Endothelial cell of umbilical vein (primary cell): ENCODE measurements at regions not wholly inside any gene's neighbourhood (a gene's known extent, or its start where the extent isn't known, plus 50 kb on each side); places are given as distances from the start of the nearest gene placed in this dataset.

Source experiments
- BruUV-seq: library from RNA; stranded (reverse); fragments of 400-500 nt; replicated peaks from 2 replicates; lab custom pipeline; 2021; lab: Mats Ljungman, UMichigan
- CTCF ChIA-PET: fragments of 300-600, 350-600 bp; sonication (Branson Sonifier 250); formaldehyde crosslinking; loops from one replicate; lab custom pipeline; 2021; ENCODE audit warnings: antibody characterized with exemption, inconsistent platforms; lab: Charles Lee
- POLR2A ChIA-PET: fragments of 300-600, 350-600 bp; sonication (Branson Sonifier 250); formaldehyde crosslinking; loops from one replicate; lab custom pipeline; 2021; ENCODE audit warnings: antibody characterized with exemption, inconsistent platforms; lab: Charles Lee
- DNase-seq: peaks from one replicate; pipeline ENCODE4 v3.0.0-alpha.2; 2011; ENCODE audit warnings: low read depth, low spot score
- FAIRE-seq: peaks from 2 replicates; lab custom pipeline; 2011; peaks lifted over from hg19 to GRCh38; lab: Jason Lieb, UNC
- H2AFZ ChIP-seq: 2 replicates; pipeline ENCODE4 v1.6.0; 2012; ENCODE audit warnings: low read depth, low read length, control low read depth, inconsistent platforms
- H3K27ac ChIP-seq: 2 replicates; pipeline ENCODE4 v1.5.1; 2011; ENCODE audit warnings: low read depth, mild to moderate bottlenecking, control low read depth, low read length, moderate library complexity; ENCODE audit not compliant: insufficient read depth
- H3K27me3 ChIP-seq, 2 experiments: 2 replicates each; pipeline versions ENCODE4 v1.6.0 to v1.6.1; 2011; ENCODE audit warnings: low read length in 2 of 2, mixed read lengths in 1 of 2; ENCODE audit not compliant: control insufficient read depth in 2 of 2, insufficient read depth in 2 of 2
- H3K36me3 ChIP-seq, 2 experiments: 2 replicates in 1 of 2; 3 replicates in 1 of 2; pipeline ENCODE4 v1.5.1; 2011; ENCODE audit warnings: low read length in 2 of 2, mild to moderate bottlenecking in 1 of 2, moderate library complexity in 1 of 2; ENCODE audit not compliant: control insufficient read depth in 2 of 2, insufficient read depth in 2 of 2; ENCODE audit errors: extremely low read depth in 1 of 2
- H3K4me1 ChIP-seq: 3 replicates; pipeline ENCODE4 v1.5.1; 2011; ENCODE audit warnings: mild to moderate bottlenecking, low read length; ENCODE audit not compliant: control insufficient read depth, insufficient read depth; ENCODE audit errors: extremely low read depth
- H3K4me2 ChIP-seq: 2 replicates; pipeline ENCODE4 v1.6.1; 2011; ENCODE audit warnings: low read length, control low read depth, mixed read lengths; ENCODE audit not compliant: insufficient read depth
- H3K4me3 ChIP-seq, 3 experiments: fragments of 200-600 bp in 1 of 3; sonication (generic), shearing (Covaris generic) in 1 of 3; replicated peaks in 1 of 3; 2 replicates each; pipeline ENCODE4 v1.5.1; 2011 to 2016; ENCODE audit warnings: control low read depth in 3 of 3, low read length in 3 of 3, mild to moderate bottlenecking in 2 of 3, inconsistent platforms in 1 of 3, low read depth in 1 of 3, moderate library complexity in 1 of 3; ENCODE audit not compliant: insufficient read depth in 1 of 3
- H3K79me2 ChIP-seq: 2 replicates; pipeline ENCODE4 v1.6.0; 2012; ENCODE audit warnings: low read length, inconsistent platforms; ENCODE audit not compliant: control insufficient read depth, insufficient read depth
- H3K9ac ChIP-seq: replicated peaks from 2 replicates; pipeline ENCODE3; 2011; ENCODE audit warnings: low read length, control low read depth; ENCODE audit not compliant: insufficient read depth; ENCODE audit errors: extremely low read depth
- H3K9me1 ChIP-seq: replicated peaks from 3 replicates; pipeline ENCODE4 v1.6.0; 2011; ENCODE audit warnings: mild to moderate bottlenecking, low read length; ENCODE audit not compliant: control insufficient read depth, insufficient read depth; ENCODE audit errors: extremely low read depth
- H3K9me3 ChIP-seq: replicated peaks from 2 replicates; pipeline ENCODE4 v1.5.1; 2012; ENCODE audit warnings: low read length, inconsistent platforms; ENCODE audit not compliant: control insufficient read depth, insufficient read depth
- H4K20me1 ChIP-seq: replicated peaks from 2 replicates; pipeline ENCODE3; 2011; ENCODE audit warnings: mild to moderate bottlenecking, low read length; ENCODE audit not compliant: control insufficient read depth, insufficient read depth; ENCODE audit errors: extremely low read depth
- CTCF ChIP-seq, 2 donors: IDR thresholded peaks; 1 replicate in 1 of 2; 2 replicates in 1 of 2; pipeline ENCODE4 v1.5.1; 2011; ENCODE audit warnings: low read length in 2 of 2, mild to moderate bottlenecking in 2 of 2, moderate library complexity in 2 of 2, control low read depth in 1 of 2, inconsistent platforms in 1 of 2, low read depth in 1 of 2; ENCODE audit not compliant: insufficient read depth in 1 of 2; ENCODE audit errors: extremely low read depth in 1 of 2
- EZH2 ChIP-seq: IDR thresholded peaks from 2 replicates; pipeline ENCODE4 v1.6.1; 2012; ENCODE audit warnings: borderline replicate concordance, low read depth, mild to moderate bottlenecking, moderate library complexity, low read length, inconsistent platforms; ENCODE audit not compliant: severe bottlenecking
- FOS ChIP-seq: IDR thresholded peaks from 2 replicates; pipeline ENCODE4 v1.6.1; 2011; ENCODE audit warnings: mild to moderate bottlenecking, low read length, moderate library complexity, borderline replicate concordance; ENCODE audit not compliant: insufficient read depth
- GATA2 ChIP-seq: IDR thresholded peaks from 2 replicates; pipeline ENCODE4 v1.7.0; 2011; ENCODE audit warnings: low read depth, mild to moderate bottlenecking, moderate library complexity, mixed read lengths, low read length; ENCODE audit not compliant: insufficient read length, insufficient read depth
- JUN ChIP-seq: IDR thresholded peaks from 2 replicates; pipeline ENCODE4 v1.6.1; 2011; ENCODE audit warnings: borderline replicate concordance, low read depth; ENCODE audit not compliant: insufficient read length, insufficient read depth
- MYC ChIP-seq: IDR thresholded peaks from one replicate; pipeline ENCODE4 v1.6.1; 2011; ENCODE audit warnings: mild to moderate bottlenecking, low read depth, low read length
- POLR2A ChIP-seq: IDR thresholded peaks from 2 replicates; pipeline ENCODE4 v1.6.1; 2012; ENCODE audit warnings: low read depth, mild to moderate bottlenecking, control low read depth, low read length
- POLR2AphosphoS5 ChIP-seq: IDR thresholded peaks from 2 replicates; pipeline ENCODE4 v1.6.1; 2012; ENCODE audit warnings: low read depth, mild to moderate bottlenecking, control low read depth, low read length, moderate library complexity; ENCODE audit not compliant: insufficient read depth
- dilution Hi-C: fragments of 300-500 bp; cut with MboI; formaldehyde crosslinking; loops from one replicate; pipeline ENCODE4 v1.15.0; 2019; ENCODE audit warnings: low sequenced_read_pairs; ENCODE audit not compliant: extremely low pct_ligation_motif_present
- intact Hi-C: fragments of 100-400 bp; cut with micrococcal nuclease; formaldehyde crosslinking; loops from one replicate; pipeline ENCODE4 v1.10.0; 2022
- TF ChIP-seq, protein P1 (sequence below): IDR thresholded peaks from 2 replicates; pipeline ENCODE4 v1.6.1; 2011; ENCODE audit not compliant: insufficient read depth, insufficient read length

DNA sequence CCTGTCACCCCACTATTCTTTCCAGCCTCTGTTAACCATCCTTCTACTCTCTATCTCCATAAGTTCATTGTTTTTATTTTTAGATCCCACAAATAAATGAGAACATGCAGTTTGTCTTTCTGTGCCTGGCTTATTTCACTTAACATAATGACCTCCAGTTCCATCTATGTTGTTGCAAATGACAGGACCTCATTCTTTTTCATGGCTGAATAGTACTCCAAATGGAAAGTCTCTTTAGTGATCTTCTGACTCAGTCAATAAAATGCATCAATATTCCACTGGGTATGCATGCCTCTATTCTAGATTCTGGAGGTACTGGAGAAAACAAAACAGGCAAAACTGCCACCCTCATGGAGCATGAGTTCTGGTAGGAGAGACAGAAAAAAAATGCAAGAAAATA is 459.0 kb downstream of the XYLT1 start:
- no TSS peak for BruUV-seq
- no peaks in the 10 kb centered on the region for H3K79me2 ChIP-seq
- H3K27ac ChIP-seq = no peak overlapping the region
- no peaks in the 10 kb centered on the region for H3K4me1 ChIP-seq
- CTCF ChIA-PET = no interaction called here
- H3K4me2 ChIP-seq = no peak overlapping the region
- H2AFZ ChIP-seq = no peak overlapping the region
- POLR2A ChIA-PET = no interaction called here
- no peaks in the 10 kb centered on the region for H3K9me1 ChIP-seq
- H3K9me3 ChIP-seq = no peaks in the 10 kb centered on the region
- no peaks in the 10 kb centered on the region for H4K20me1 ChIP-seq
- TF ChIP-seq MYC = no peak
- no peak for TF ChIP-seq POLR2A
- TF ChIP-seq, protein P1, sequence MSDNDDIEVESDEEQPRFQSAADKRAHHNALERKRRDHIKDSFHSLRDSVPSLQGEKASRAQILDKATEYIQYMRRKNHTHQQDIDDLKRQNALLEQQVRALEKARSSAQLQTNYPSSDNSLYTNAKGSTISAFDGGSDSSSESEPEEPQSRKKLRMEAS = no peak
- TF ChIP-seq GATA2 = no peak
- TF ChIP-seq CTCF (IDR thresholded peaks at IDR 0.05; ENCODE audit: extremely low read depth in 1 of 2, insufficient read depth in 1 of 2, low read depth in 1 of 2, low read length in 2 of 2) = no peak
- no peak for TF ChIP-seq FOS
- TF ChIP-seq JUN = no peak
- no peak for TF ChIP-seq POLR2AphosphoS5
- no peak for TF ChIP-seq EZH2
- no peak overlapping the region for H3K9ac ChIP-seq
- dilution Hi-C loops (no loop called here), intact Hi-C loops (no loop called here)
- no peaks in the 10 kb centered on the region for H3K36me3 ChIP-seq
- H3K27me3 ChIP-seq = no peaks in the 10 kb centered on the region
- no peak overlapping the region for H3K4me3 ChIP-seq
- no peak for FAIRE-seq
- no peak for DNase-seq
